HG03108 (cell line): ENCODE measurements at regions not wholly inside any gene's neighbourhood (a gene's known extent, or its start where the extent isn't known, plus 50 kb on each side); places are given as distances from the start of the nearest gene placed in this dataset.

Source experiments
- ATAC-seq: cut with Tn5 transposase; IDR thresholded peaks from one replicate; pipeline ENCODE4 v1.9.1; 2021; ENCODE audit warnings: moderate library complexity; ENCODE audit not compliant: unreplicated experiment

- no peak for ATAC-seq
These were observed 95.2 kb upstream of the CDIN1 start for GRCh38 chr15:36484038-36484778.

- ATAC-seq, result no peak
These were observed 87.5 kb upstream of the CDIN1 start for GRCh38 chr15:36491912-36492311.

- no peak for ATAC-seq
These were observed 83.9 kb upstream of the CDIN1 start for GRCh38 chr15:36495456-36495991.

- no peak for ATAC-seq
These were observed 81.5 kb upstream of the CDIN1 start for GRCh38 chr15:36497901-36498300.

- no peak for ATAC-seq
These were observed 81.0 kb upstream of the CDIN1 start for GRCh38 chr15:36498401-36498800.

- ATAC-seq, result no peak
These were observed 80.5 kb upstream of the CDIN1 start for GRCh38 chr15:36498916-36499315.

- ATAC-seq, result no peak
These were observed 79.7 kb upstream of the CDIN1 start for GRCh38 chr15:36499412-36500389.

- ATAC-seq, result peak; percentile 61
These were observed 78.3 kb upstream of the CDIN1 start for GRCh38 chr15:36501063-36501678.

GRCh38 chr15:36502509-36502908 is 76.9 kb upstream of the CDIN1 start:
- ATAC-seq, result no peak

- no peak for ATAC-seq
These were observed 72.6 kb upstream of the CDIN1 start for GRCh38 chr15:36506733-36507356.

GRCh38 chr15:36507458-36507857 is 72.0 kb upstream of the CDIN1 start:
- no peak for ATAC-seq

- no peak for ATAC-seq
These were observed 67.8 kb upstream of the CDIN1 start for GRCh38 chr15:36511594-36511993.

GRCh38 chr15:36517758-36518157 is 61.7 kb upstream of the CDIN1 start:
- no peak for ATAC-seq

GRCh38 chr15:36519067-36519466 is 60.4 kb upstream of the CDIN1 start:
- ATAC-seq, result no peak

- no peak for ATAC-seq
These were observed 54.0 kb upstream of the CDIN1 start for GRCh38 chr15:36525430-36525829.

GRCh38 chr15:36527235-36528162 is 51.9 kb upstream of the CDIN1 start:
- no peak for ATAC-seq

- ATAC-seq, result no peak
These were observed 50.0 kb upstream of the CDIN1 start for GRCh38 chr15:36529296-36530011.
